SK-N-MC (cell line): ENCODE measurements at regions not wholly inside any gene's neighbourhood (a gene's known extent, or its start where the extent isn't known, plus 50 kb on each side); places are given as distances from the start of the nearest gene placed in this dataset.

Experiments
- EZH2 ChIP-seq: fragments of 200-600 bp; sonication (generic); IDR thresholded peaks from one replicate; pipeline ENCODE4 v1.6.1; 2017; ENCODE audit warnings: antibody characterized with exemption
- POLR2AphosphoS5 ChIP-seq: IDR thresholded peaks from 2 replicates; pipeline ENCODE4 v1.6.1; 2012; ENCODE audit warnings: mild to moderate bottlenecking, low read depth, low read length, borderline replicate concordance

DNA sequence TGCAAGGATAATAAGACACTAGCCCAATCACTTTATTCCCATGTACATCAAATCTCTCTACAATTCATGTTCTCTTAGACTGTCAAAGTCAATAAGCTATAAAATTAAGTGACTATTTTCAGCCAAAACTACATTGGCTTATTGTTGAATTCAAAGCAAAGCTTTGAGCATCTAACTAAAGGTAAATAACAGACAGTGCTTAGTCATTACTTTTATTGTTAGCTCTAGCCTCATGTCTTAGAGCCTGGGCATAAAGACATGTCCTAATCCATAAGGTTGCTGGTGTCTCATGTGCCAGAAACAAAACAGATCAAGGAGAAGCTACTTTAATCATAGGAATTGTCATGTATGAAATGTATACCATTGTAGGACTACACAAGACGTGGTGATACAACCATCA is 103.1 kb upstream of the UNC5C start:
- TF ChIP-seq EZH2, result no peak
- no peak for TF ChIP-seq POLR2AphosphoS5
